Urothelium cell line (cell line): ENCODE measurements at regions not wholly inside any gene's neighbourhood (a gene's known extent, or its start where the extent isn't known, plus 50 kb on each side); places are given as distances from the start of the nearest gene placed in this dataset.

Experiments used
- DNase-seq: peaks from one replicate; pipeline ENCODE4 v3.0.0; 2011; ENCODE audit warnings: low spot score, mixed read lengths
- FAIRE-seq: peaks from 2 replicates; lab custom pipeline; 2011; peaks lifted over from hg19 to GRCh38; lab: Jason Lieb, UNC

DNA sequence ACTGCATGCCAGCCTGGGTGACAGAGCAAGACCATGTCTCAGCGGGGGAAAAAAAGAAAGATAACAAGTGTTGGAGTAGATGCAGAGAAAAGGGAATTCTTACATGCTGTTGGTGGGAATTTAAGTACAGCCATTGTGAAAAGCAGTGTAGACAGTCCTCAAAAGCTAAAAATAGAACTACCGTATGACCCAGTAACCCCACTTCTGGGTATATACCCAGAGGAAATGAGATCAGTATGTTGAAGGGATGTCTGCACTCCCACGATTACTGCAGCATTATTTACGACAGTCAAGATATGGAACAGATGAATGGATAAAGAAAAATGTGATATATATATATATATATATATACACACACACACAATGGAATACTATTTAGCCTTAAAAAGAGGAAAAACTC, 225.3 kb upstream of the SLC24A2 start:
- no peak for DNase-seq
- FAIRE-seq: no peak

DNA sequence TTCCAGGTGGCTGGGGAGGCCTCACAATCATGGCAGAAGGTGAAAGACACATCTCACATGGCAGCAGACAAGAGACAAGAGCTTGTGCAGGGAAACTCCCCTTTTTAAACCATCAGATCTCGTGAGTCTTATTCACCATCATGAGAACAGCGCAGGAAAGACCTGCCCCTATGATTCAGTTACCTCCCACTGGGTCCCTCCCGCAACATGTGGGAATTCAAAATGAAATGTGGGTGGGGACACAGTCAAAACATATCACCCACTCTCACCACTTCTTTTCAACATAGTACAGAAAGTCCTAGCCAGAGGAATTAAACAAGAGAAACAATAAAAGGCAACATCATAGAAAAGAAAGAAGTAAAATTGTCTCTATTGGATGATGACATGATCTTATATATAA, 223.4 kb upstream of the SLC24A2 start:
- no peak for FAIRE-seq
- DNase-seq: no peak

DNA sequence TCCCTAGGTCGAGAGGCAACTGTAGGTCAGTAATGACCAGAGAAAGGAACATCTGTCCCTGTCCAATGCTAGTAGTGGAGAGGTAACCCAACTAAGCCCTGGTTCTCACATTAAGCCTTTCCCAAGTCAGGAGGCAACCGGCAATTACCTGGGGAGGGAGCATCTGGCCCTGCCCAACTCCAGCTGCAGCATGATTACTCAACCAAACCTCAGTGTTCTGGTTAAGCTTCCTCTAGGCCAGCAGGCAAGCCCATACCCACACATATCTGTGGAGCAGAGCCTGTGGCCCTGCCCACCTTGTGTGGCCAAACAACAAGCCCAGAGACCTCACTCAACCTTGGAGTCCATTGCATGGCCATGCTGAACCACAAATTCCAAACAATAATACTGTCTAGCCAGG, 220.8 kb upstream of the SLC24A2 start:
- FAIRE-seq: no peak
- DNase-seq: no peak

DNA sequence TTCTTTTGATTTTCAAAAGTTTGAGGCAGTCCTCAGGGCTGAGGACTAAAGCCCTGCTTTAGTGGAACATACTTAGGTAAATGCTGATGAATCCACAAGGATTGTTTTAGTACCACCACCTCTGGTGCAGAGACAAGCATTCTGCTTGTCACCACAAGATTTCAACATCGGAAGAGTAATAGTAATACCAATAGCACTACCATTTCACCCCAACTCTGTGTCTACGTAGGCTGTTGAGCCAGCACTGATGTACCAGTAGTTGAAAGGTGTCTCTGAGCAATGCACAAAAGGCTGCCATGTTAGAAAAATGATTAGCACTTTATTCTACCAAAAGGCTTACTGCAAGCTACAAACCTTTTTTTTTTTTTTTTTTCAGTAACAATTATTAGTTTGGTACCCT, 213.2 kb upstream of the SLC24A2 start:
- FAIRE-seq (no peak), DNase-seq (no peak)

DNA sequence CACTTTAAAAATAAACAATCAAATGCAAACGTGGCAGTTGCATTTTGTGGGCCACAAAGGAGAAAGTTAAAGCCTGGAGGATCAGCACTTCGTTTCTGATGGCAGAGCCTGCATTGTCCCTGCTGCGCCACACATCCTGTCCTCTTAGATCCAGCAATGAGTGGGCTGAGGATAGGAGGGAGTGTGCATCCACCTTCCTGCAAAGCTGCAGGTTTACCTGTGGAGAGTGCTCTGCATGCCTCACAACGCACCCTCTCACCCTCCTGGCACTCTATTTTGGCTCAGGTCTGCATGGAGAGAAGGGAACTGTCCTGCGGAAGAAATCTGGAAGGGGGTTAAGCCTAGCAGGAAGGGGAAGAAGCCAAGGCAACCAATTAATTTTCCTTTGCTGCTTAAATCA, 212.2 kb upstream of the SLC24A2 start:
- FAIRE-seq (no peak), DNase-seq (no peak)

DNA sequence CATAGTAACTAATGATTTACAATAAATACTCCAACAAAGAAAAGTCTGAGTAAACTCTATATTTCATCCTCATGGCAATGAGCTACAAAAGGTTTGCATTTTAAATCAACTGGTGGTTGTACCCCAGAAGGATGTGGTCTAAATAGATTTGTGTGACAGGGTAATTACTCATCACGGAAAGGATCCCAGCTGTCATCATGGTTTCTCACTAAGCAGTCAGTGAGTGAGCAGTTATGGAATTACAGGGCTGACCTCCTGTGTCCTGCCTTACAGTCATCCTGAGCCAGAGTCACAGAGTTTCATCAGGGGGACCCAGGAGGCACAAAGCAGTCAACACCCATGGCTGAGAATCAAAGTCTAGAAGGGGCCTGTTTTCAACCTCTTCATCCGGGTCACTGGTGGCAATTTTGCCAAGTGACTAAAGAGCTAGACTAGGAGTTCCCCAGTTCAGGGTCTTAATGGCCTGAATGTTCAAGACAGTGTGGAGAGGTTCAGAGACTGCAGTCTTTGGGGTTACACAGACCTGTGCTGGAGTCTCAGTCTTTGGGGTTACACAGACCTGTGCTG, 210.7 kb upstream of the SLC24A2 start:
- FAIRE-seq: no peak

DNA sequence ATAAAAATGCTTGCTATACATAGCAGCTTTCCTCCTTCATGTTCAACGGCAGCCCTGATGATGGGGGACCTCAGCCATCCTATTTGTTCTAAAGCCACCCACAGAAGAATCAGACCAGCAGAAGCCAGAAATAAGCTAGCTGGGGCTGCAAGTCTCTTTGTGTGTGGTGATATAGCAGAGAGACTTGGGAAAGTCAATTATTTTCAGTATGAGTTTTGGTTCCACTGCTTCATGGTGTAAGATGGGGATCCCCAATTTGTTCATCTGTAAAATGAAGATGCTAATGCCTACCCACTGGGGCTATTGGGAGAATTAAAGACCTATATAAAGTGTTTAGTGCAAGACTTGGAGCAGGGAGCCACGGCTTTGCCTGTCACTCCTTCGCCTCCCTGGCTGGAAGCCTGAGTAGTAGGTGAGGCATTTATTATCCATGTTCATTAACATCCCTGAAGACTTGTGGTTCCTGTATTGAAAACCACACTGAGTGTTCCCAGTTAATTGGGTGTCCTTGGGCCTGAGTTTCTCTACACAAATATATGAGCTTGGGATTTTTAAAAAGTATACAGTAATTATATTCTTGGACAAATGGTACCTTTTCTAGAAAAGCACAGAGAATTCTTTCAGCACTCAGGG, 210.1 kb upstream of the SLC24A2 start:
- no peak for FAIRE-seq
- no peak for DNase-seq

More for the DNA sequence above, 210.7 kb upstream of the SLC24A2 start:
- peak; percentile 52 for DNase-seq

DNA sequence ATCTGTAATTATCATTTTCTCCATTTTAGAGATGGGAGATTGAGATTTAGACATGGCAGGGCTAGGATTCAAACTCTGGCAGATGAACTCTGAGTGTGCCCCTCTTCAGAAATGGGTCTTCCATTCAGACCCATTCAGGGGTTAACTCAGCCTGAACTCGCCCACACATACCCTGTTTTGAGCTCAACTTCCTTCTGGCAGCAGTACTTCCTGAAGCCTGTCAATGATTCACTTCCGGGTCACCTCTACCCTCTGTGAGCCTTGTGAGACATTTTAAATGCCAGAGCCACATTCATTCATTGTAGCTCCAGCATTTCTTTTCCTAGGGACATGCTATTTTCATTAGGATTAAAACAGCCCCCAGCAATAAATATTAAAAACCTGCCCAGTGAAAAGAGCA, 209.3 kb upstream of the SLC24A2 start:
- no peak for FAIRE-seq
- no peak for DNase-seq

DNA sequence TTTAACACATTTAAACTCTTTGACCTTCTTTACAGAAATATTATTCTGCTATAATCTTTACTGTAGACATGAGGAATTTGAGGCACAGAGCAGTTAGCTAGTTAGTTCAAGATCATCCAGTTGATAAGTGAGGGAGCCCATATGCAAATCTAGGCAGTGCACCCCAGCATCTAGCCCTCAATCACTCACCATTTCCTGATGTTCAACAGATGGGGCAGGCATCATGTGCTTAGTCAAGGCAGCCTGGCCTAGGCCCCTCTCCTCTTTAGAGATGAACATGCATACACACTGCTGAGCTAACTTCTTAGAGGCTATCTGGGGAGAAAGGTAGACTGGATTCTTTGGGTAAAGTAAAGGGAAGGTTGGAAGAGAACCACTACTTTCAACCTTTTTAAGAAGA, 206.8 kb upstream of the SLC24A2 start:
- DNase-seq: no peak
- no peak for FAIRE-seq

DNA sequence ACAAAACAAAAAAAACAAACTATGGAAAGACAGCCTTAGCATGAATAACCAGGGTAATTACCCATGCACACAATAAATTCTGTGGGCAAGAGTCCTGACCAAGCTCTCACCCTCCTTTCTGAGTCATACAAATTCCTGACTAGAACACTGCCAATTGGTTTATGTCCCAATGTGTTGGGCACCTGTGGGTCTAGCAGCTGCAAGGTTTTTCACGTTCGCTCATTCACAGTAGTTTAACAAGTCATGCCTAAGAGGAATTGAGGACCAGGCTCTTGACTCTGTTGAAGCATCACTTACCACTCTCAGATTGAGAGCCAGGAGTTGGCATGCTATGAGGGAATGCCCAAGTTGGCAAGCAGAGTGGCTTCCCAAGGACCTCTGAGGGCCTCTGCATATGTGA, 205.5 kb upstream of the SLC24A2 start:
- peak; percentile 54 for DNase-seq
- FAIRE-seq: no peak

DNA sequence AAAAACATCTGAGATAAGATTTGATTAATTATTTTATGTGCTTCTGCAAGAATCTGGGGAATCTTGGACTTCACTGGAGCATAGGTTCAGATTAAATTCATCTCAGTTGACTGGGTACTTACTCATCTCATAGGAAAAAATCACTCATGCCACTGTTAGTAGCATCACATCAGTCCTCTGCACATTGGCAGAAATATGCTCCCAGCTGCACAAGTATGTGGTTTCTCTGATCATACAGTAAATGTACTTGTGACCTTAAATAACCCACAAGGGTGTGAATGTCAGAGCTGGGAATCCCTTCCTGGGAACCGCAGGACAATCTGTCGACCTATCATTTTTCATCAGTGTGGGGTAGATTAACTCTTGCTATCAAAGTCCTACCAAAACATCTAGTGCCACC, 203.7 kb upstream of the SLC24A2 start:
- DNase-seq (peak; percentile 29), FAIRE-seq (no peak)

DNA sequence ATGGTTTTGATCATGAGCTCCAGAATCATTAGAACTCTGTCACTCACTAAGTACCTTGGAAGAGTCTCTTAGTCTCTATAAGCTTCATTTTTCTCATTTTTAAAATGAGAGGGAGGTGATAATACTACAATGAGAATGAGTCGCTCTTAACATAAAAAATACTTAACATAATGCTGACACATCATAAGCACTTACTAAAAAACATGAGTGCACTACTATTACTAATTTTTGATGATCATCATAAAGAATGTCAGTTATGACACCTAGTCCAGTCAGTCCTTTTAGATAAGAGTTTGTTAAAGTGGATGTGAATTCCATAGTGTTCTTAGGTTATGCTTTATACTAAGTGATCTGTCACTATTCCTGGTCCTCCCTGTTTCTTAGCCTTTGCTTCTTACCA, 200.4 kb upstream of the SLC24A2 start:
- DNase-seq: no peak
- no peak for FAIRE-seq

DNA sequence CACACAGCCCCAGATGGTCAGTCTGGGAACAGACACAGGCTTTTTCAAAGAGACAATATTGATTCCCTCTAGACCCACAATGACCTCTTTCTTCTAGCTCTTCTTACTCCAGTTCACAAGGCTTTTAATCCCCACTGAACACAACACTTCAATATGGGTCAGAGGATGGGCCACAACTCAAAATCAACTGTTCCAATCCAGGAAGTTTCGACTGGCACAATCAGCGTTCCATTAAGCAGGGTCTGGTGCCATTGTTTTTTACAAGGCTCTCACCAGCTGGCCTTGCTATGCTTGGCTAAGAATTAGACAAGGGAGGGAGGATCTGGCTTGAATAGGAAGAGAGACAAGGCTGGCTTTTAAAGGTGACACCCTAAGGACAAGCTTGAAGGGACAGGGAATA, 199.4 kb upstream of the SLC24A2 start:
- DNase-seq (no peak), FAIRE-seq (no peak)

DNA sequence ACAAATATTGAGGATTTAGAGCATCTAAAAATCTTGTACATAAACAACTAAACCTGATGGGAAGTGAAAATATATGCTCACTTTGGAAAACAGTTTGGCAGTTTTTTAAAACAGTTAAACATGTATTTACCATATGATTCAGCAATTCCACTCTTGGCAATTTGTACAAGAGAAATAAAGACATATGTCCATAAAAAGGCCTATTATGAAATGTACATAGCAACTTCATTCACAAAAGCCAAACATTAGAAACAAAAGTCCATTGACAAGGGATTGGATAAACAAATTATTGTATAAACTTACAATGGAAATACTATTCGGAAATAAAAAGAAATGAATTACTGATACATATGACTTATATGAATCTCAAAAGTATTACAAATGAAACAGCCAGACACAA, 196.2 kb upstream of the SLC24A2 start:
- DNase-seq (no peak), FAIRE-seq (no peak)

DNA sequence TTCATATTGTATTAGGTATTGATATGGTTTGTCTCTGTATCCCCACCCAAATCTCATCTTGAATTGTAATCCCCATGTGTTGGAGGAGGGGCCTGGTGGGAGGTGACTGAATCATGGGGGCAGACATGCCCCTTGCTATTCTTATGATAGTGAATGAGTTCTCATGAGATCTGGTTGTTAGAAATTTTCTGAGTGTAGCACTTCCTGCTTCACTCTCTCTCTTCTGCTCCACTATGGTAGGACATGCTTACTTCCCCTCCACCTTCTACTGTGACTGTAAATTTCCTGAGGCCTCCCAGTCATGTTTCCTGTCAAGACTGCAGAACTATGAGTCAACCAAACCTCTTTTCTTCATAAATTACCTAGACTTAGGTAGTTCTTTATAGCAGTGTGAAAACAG, 187.4 kb upstream of the SLC24A2 start:
- DNase-seq: no peak
- no peak for FAIRE-seq

DNA sequence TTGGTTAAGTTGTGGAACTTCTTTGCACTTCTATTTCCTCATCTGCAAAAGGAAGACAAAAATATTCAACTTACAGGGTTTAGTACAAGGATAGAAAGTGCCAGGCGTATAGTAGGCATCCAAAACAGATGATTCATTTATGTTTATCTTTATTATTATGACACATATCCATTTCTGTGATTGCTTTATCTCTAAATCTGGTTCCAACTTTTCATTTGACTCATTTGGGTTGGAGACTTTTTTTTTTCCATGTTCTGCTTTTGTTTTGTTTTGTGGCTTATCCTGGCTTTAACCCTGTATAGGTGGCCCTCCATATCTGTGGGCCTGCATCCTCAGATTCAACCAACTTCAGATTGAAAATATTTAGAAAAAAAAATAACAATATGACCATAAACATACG, 186.7 kb upstream of the SLC24A2 start:
- FAIRE-seq: no peak
- no peak for DNase-seq

DNA sequence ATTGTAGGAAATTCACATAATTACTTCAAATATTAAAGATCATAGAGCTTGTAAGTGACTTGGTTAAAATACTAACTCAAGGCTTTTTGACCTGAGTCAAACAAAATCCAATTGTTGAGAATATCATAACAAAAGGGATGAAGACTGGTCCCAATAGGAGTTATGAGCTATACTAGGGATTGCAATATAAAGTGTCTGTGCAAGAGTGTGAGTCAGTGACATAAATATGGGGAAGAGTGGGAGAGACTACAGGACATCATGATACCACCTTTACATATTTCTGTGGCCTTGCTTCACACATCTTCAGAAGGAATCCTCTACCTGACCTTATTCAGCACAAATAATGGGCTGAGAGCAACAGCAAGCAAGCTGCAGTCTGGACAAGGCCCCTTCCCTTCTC, 180.9 kb upstream of the SLC24A2 start:
- FAIRE-seq: no peak
- no peak for DNase-seq

DNA sequence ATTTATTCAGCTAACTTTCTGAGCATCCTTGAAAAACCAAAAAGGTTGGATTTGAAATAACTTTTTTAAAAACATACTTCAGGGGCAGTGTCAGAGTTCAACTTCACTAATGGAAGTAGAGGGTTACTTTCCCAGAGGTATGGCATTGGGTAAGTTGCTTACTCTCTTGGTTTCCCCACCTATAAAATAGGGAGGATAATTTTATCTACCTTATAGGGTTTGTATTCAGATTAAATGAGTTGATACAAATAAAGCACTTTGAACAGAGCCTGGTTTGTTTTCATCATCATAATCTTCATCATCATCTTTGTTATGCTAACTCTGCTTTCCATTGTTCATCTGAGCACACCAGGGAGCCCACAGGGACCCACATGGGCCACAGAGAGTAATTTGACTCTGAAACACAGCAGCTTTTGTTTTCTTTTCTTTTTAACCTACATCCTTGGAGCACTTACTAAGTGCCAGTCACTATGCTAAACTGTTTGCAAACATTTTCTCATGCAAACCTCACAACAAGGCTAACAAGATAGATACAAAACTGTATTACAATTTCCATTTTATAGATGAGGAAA, 179.1 kb upstream of the SLC24A2 start:
- DNase-seq: no peak
- no peak for FAIRE-seq

DNA sequence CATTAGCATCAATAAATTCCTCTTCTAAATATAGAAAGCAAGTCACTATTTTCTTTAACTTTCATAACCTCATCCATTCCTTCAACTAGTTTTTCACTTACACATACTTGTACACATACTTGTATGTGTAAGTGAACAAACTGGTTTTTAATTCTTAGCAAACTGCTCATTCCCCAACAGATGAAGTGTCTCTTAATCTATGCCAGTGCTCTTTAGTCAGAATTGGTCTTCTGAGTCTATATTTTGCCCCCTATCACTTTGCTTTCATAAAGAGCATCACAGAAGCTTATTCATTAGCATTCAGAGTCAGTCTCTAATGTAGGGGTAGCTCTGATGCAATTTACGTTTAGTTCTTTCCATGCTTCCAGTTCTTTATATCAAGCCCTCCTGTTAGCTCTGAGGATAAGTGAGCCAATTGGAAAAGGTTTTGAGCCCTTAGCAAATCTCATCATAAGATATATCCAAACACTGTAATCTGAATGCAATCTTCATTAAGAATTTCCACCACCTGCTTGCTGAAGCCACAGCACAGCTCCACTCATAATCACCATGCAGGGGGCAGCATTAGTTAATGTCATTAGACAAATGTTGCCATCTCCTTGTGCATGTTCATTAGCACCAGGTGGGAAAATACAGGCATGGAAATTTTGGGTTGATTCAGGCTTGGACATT, 178.5 kb upstream of the SLC24A2 start:
- no peak for FAIRE-seq
- no peak for DNase-seq

DNA sequence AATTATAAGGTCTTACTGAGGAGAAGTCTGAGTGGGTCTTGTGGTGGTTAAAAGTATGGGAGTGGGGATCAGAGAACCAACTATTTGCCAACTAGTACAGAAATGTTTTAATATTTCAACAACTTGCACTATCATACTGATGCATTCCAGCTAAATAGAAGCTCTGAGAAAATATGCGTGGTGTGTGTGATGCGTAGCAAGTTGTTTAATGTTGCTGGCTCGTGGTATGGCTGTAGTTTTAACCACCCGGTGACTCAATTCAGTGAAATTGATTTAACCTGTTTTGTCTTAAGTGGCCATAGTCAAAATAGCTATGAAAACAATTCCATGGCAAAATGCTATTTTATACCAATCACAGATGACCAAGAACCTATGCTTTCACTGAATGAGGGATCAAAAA, 176.5 kb upstream of the SLC24A2 start:
- FAIRE-seq: no peak
- no peak for DNase-seq

DNA sequence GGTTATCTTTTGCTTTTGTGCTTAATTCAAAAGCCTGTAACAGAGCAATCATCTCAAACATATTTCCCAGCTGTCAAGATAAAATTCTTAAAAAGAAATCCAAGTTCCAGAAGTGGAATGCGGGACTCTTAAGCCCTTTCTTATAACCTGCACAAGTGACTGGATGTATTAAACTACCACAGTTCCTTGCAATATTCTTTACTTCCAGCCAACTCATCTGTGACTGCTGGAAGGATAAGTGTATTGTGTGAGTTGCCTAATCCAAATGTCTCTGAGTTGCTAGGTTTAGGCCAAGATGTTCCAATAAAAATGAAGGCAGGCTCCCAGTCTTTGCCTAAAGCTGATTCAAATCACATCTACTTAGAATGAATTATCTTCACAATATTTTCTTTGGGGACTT, 159.2 kb upstream of the SLC24A2 start:
- FAIRE-seq (no peak), DNase-seq (no peak)

DNA sequence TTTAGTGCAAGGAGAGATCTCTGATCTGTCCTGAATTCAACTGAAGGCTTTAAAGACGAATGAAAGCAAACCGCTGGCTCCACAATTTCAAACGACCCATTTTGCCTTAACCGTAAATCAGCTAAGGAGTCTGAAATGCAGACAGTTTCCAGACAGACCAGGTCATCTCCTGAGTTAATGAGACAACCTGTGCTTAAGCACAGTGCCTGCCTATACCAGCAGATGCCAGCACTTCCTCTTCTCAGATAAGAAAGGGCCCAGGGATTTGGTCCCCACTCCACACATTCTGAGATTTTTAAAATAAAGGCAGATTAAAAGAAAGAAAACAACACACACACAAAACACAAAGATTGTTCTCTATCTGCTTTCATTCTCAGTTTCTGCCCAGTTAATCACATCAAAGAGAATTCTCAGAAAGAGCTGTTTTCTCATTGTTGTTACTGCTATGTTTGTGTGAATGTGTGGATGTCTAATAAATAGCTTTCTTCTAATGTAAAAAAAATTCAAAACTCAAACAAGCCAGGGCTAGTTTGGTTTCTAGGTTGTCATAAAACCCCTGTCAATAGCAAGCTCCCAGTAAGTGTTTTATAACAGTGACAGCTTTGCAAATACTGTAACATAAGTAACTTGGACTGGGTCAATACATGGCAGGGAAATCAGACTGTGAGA, 157.7 kb upstream of the SLC24A2 start:
- FAIRE-seq: no peak

More for the DNA sequence above, 157.7 kb upstream of the SLC24A2 start:
- peak; percentile 6 for DNase-seq
